CD8-positive, alpha-beta memory T cell (primary cell): ENCODE measurements at regions not wholly inside any gene's neighbourhood (a gene's known extent, or its start where the extent isn't known, plus 50 kb on each side); places are given as distances from the start of the nearest gene placed in this dataset.

ENCODE experiments used
- CTCF ChIA-PET: fragments of 350-600 bp; sonication (Branson Sonifier 250); formaldehyde crosslinking; loops from one replicate; lab custom pipeline; 2021; ENCODE audit warnings: antibody characterized with exemption; lab: Charles Lee
- POLR2A ChIA-PET: fragments of 350-600 bp; sonication (Branson Sonifier 250); formaldehyde crosslinking; loops from one replicate; lab custom pipeline; 2021; ENCODE audit warnings: antibody characterized with exemption; lab: Charles Lee
- DNase-seq, 5 donors: peaks; one replicate each; pipeline versions ENCODE4 v3.0.0 to v3.0.0-alpha.2; 2020 to 2022; ENCODE audit warnings: mixed read lengths in 1 of 5
- H3K27ac ChIP-seq: one replicate; pipeline ENCODE4 v1.7.0; 2013; ENCODE audit warnings: low read depth, mild to moderate bottlenecking, low read length, moderate library complexity
- H3K27me3 ChIP-seq: 2 replicates; pipeline ENCODE4 v1.7.0; 2013; ENCODE audit warnings: low read length, mild to moderate bottlenecking; ENCODE audit not compliant: insufficient read depth, poor library complexity, severe bottlenecking
- H3K36me3 ChIP-seq: 2 replicates; pipeline ENCODE4 v1.7.0; 2013; ENCODE audit warnings: mild to moderate bottlenecking, low read length, moderate library complexity; ENCODE audit not compliant: insufficient read depth
- H3K4me1 ChIP-seq: 2 replicates; pipeline ENCODE4 v1.7.0; 2013; ENCODE audit warnings: mild to moderate bottlenecking, low read length, moderate library complexity; ENCODE audit not compliant: insufficient read depth
- H3K4me3 ChIP-seq: 2 replicates; pipeline ENCODE4 v1.7.0; 2013; ENCODE audit warnings: mild to moderate bottlenecking, low read length
- H3K9me3 ChIP-seq: 2 replicates; pipeline ENCODE4 v1.7.0; 2013; ENCODE audit warnings: mild to moderate bottlenecking, low read length
- H3K27ac Mint-ChIP-seq, 8 donors: one replicate each; pipeline ENCODE4 v1.8.0; 2020 to 2021; ENCODE audit warnings: mixed read lengths in 8 of 8, mild to moderate bottlenecking in 6 of 8, inconsistent platforms in 3 of 8, moderate library complexity in 3 of 8
- H3K27me3 Mint-ChIP-seq, 2 donors: one replicate each; pipeline ENCODE4 v1.8.0; 2020 to 2021; ENCODE audit warnings: mixed read lengths in 2 of 2, mild to moderate bottlenecking in 1 of 2, moderate library complexity in 1 of 2
- H3K36me3 Mint-ChIP-seq, 3 donors: one replicate each; pipeline ENCODE4 v1.8.0; 2020 to 2021; ENCODE audit warnings: mixed read lengths in 3 of 3, inconsistent platforms in 1 of 3, mild to moderate bottlenecking in 1 of 3
- H3K4me1 Mint-ChIP-seq, 3 donors: one replicate each; pipeline ENCODE4 v1.8.0; 2020 to 2021; ENCODE audit warnings: mixed read lengths in 3 of 3, inconsistent platforms in 1 of 3, mild to moderate bottlenecking in 1 of 3
- H3K4me3 Mint-ChIP-seq, 7 donors: one replicate each; pipeline ENCODE4 v1.8.0; 2020 to 2021; ENCODE audit warnings: mixed read lengths in 7 of 7, mild to moderate bottlenecking in 6 of 7, moderate library complexity in 4 of 7, inconsistent platforms in 2 of 7
- H3K9me3 Mint-ChIP-seq, 5 donors: one replicate each; pipeline ENCODE4 v1.8.0; 2020 to 2022; ENCODE audit warnings: mixed read lengths in 5 of 5, mild to moderate bottlenecking in 3 of 5, moderate library complexity in 2 of 5, inconsistent platforms in 1 of 5

DNA sequence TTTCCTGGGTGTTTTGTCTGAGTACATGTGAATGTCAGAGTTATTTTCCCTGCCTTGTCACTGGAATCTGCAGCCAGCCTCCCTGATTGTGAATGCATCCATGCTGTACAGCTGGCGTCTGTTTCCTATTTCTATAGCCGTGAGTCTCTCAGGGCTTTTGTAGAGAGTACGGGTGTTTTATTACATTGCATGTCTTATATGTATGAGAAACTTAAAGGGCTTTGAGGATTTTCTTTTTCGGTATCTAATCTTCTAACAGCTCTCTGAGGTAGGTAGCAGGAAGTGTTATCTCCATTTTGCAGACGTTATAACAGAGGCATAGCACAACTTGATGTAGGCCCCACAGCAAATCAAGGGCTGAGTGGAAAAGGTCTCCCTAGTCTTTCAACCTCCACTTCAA, 272.9 kb downstream of the PRL start:
- Mint-ChIP-seq H3K9me3 (peaks cover 0 to 6% (median 5%) of the 10 kb centered on the region in 5 donors), H3K27me3 (no peaks in the 10 kb centered on the region), H3K27ac (no peak overlapping the region), H3K4me1 (peaks cover 0 to 5% (median 0%) of the 10 kb centered on the region in 3 donors), H3K36me3 (no peaks in the 10 kb centered on the region), H3K4me3 (no peak overlapping the region)
- no peaks in the 10 kb centered on the region for H3K4me1 ChIP-seq
- no peak overlapping the region for H3K4me3 ChIP-seq
- no peaks in the 10 kb centered on the region for H3K27me3 ChIP-seq
- ChIA-PET POLR2A (no interaction called here), CTCF (no interaction called here)
- H3K9me3 ChIP-seq = no peaks in the 10 kb centered on the region
- no peak for DNase-seq
- H3K27ac ChIP-seq = no peak overlapping the region
- H3K36me3 ChIP-seq = no peaks in the 10 kb centered on the region

- H3K36me3 Mint-ChIP-seq = no peaks in the 10 kb centered on the region
- CTCF ChIA-PET = no interaction called here
- Histone ChIP-seq H3K4me3 (no peak overlapping the region), H3K27ac (peak overlapping the region; percentile 72), H3K4me1 (no peaks in the 10 kb centered on the region), H3K9me3 (no peaks in the 10 kb centered on the region), H3K27me3 (no peaks in the 10 kb centered on the region), H3K36me3 (no peaks in the 10 kb centered on the region)
- H3K27ac Mint-ChIP-seq = no peak overlapping the region
- H3K27me3 Mint-ChIP-seq = no peaks in the 10 kb centered on the region
- H3K4me3 Mint-ChIP-seq = peak overlapping the region in 1 of 7 donors; percentile 63
- peaks cover 0 to 5% (median 0%) of the 10 kb centered on the region in 3 donors for H3K4me1 Mint-ChIP-seq
- DNase-seq = no peak
- peaks cover 0 to 6% (median 5%) of the 10 kb centered on the region in 5 donors for H3K9me3 Mint-ChIP-seq
- POLR2A ChIA-PET = no interaction called here
Measured at GRCh38 chr6:22024973-22025467, 271.8 kb downstream of the PRL start.

- Histone ChIP-seq H3K9me3 (no peaks in the 10 kb centered on the region), H3K27ac (peak overlapping the region; percentile 72), H3K36me3 (no peaks in the 10 kb centered on the region), H3K27me3 (no peaks in the 10 kb centered on the region), H3K4me3 (no peak overlapping the region), H3K4me1 (no peaks in the 10 kb centered on the region)
- CTCF ChIA-PET = no interaction called here
- H3K36me3 Mint-ChIP-seq = no peaks in the 10 kb centered on the region
- peaks cover 0 to 6% (median 5%) of the 10 kb centered on the region in 5 donors for H3K9me3 Mint-ChIP-seq
- no peaks in the 10 kb centered on the region for H3K27me3 Mint-ChIP-seq
- no peak overlapping the region for H3K4me3 Mint-ChIP-seq
- POLR2A ChIA-PET = no interaction called here
- H3K4me1 Mint-ChIP-seq = peaks cover 0 to 5% (median 0%) of the 10 kb centered on the region in 3 donors
- H3K27ac Mint-ChIP-seq = no peak overlapping the region
- peak in 1 of 5 donors; percentile 5 for DNase-seq
Measured at GRCh38 chr6:22025468-22026163, 271.2 kb downstream of the PRL start.

DNA sequence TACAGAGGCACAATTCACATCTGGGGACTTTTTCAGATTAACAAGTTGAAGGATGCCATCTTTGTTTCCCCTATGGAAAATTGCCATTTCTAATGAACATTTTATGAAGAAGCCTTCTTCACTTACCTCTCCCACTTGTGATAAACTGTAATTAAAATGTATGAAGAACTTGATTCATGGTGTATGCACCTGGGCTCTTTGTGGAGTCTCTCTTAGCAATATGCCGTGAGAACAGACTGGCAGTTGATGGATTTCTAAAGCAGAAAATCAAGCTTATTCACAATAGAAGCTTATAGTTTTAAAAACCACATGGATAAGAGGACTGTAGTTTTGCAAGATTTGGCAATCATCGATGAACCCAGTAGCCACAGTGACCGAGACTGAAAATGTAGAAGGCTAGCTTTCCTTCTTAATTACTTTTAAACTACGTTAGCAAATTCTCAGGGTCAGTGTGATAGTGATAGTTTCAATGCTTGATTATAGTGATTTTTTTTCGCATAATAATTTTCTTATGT, 270.6 kb downstream of the PRL start:
- DNase-seq = no peak
- no peak overlapping the region for H3K4me3 Mint-ChIP-seq
- POLR2A ChIA-PET = no interaction called here

GRCh38 chr6:22027040-22027725, 269.7 kb downstream of the PRL start:
- Histone ChIP-seq H3K4me1 (no peaks in the 10 kb centered on the region), H3K27ac (peak overlapping the region; percentile 72), H3K9me3 (no peaks in the 10 kb centered on the region), H3K36me3 (no peaks in the 10 kb centered on the region), H3K4me3 (no peak overlapping the region), H3K27me3 (no peaks in the 10 kb centered on the region)
- H3K27me3 Mint-ChIP-seq = no peaks in the 10 kb centered on the region
- H3K36me3 Mint-ChIP-seq = no peaks in the 10 kb centered on the region
- ChIA-PET POLR2A (no interaction called here), CTCF (interaction anchor here (1.6 kb wide), 1 partner anchor 17 kb away, joined by 4 read pairs; no protein-coding TSS in a partner anchor)
- peaks cover 0 to 6% (median 5%) of the 10 kb centered on the region in 5 donors for H3K9me3 Mint-ChIP-seq
- no peak overlapping the region for H3K27ac Mint-ChIP-seq
- DNase-seq = no peak
- H3K4me1 Mint-ChIP-seq = peaks cover 0 to 5% (median 0%) of the 10 kb centered on the region in 3 donors
- H3K4me3 Mint-ChIP-seq = no peak overlapping the region

More for the DNA sequence above, 270.6 kb downstream of the PRL start:
- no peak overlapping the region for H3K27ac Mint-ChIP-seq
- H3K9me3 Mint-ChIP-seq = peaks cover 0 to 6% (median 5%) of the 10 kb centered on the region in 5 donors
- Histone ChIP-seq H3K27ac (peak overlapping the region; percentile 72), H3K4me1 (no peaks in the 10 kb centered on the region), H3K9me3 (no peaks in the 10 kb centered on the region), H3K4me3 (no peak overlapping the region), H3K36me3 (no peaks in the 10 kb centered on the region), H3K27me3 (no peaks in the 10 kb centered on the region)
- CTCF ChIA-PET = no interaction called here
- H3K4me1 Mint-ChIP-seq = peaks cover 0 to 5% (median 0%) of the 10 kb centered on the region in 3 donors
- H3K27me3 Mint-ChIP-seq = no peaks in the 10 kb centered on the region
- H3K36me3 Mint-ChIP-seq = no peaks in the 10 kb centered on the region

GRCh38 chr6:22028403-22029090, 268.3 kb downstream of the PRL start:
- Mint-ChIP-seq H3K27me3 (no peaks in the 10 kb centered on the region), H3K36me3 (no peaks in the 10 kb centered on the region), H3K9me3 (peaks cover 0 to 10% (median 6%) of the 10 kb centered on the region in 5 donors), H3K4me3 (no peak overlapping the region), H3K27ac (no peak overlapping the region), H3K4me1 (peaks cover 0 to 5% (median 0%) of the 10 kb centered on the region in 3 donors)
- ChIA-PET POLR2A (no interaction called here), CTCF (interaction anchor here (1.6 kb wide), 1 partner anchor 19 kb away, joined by 4 read pairs; no protein-coding TSS in a partner anchor)
- Histone ChIP-seq H3K4me1 (no peaks in the 10 kb centered on the region), H3K36me3 (no peaks in the 10 kb centered on the region), H3K4me3 (no peak overlapping the region), H3K27ac (no peak overlapping the region), H3K27me3 (no peaks in the 10 kb centered on the region), H3K9me3 (no peaks in the 10 kb centered on the region)
- DNase-seq = no peak

DNA sequence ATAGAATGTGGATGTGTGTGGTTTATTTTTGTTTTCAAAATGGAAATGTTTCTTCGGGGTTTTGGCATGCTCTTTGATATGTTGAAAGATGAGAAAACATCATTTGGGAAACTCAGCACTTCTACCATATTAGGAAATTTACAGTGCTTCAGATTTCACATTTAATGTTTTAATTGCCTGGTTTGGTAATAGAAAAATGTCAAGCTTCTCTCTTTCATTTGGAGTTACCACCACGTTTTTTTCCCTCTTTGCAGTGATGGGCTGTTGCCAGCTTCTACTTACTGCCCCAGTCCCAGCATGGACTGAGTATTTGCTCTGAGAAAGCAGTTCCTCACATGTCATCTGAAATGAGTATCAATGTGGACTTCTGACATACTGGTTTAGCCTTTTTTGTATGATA, 267.7 kb downstream of the PRL start:
- Mint-ChIP-seq H3K9me3 (peaks cover 0 to 12% (median 6%) of the 10 kb centered on the region in 5 donors), H3K27me3 (peaks cover 0 to 3% of the 10 kb centered on the region in 2 donors), H3K4me1 (peaks cover 0 to 5% (median 0%) of the 10 kb centered on the region in 3 donors), H3K36me3 (no peaks in the 10 kb centered on the region), H3K4me3 (no peak overlapping the region), H3K27ac (no peak overlapping the region)
- no peak for DNase-seq
- no peaks in the 10 kb centered on the region for H3K4me1 ChIP-seq
- H3K9me3 ChIP-seq = no peaks in the 10 kb centered on the region
- no peak overlapping the region for H3K27ac ChIP-seq
- no peaks in the 10 kb centered on the region for H3K27me3 ChIP-seq
- H3K4me3 ChIP-seq = no peak overlapping the region
- ChIA-PET POLR2A (no interaction called here), CTCF (no interaction called here)
- no peaks in the 10 kb centered on the region for H3K36me3 ChIP-seq
